ENCODE measurements at regions not wholly inside any gene's neighbourhood (a gene's known extent, or its start where the extent isn't known, plus 50 kb on each side); places are given as distances from the start of the nearest gene placed in this dataset.

- TF ChIP-seq POLR2AphosphoS5 (IDR thresholded peaks at IDR 0.05; ENCODE audit: insufficient read depth, low read depth, low read length) = no peak
- TF ChIP-seq EZH2 (IDR thresholded peaks at IDR 0.05; ENCODE audit: borderline replicate concordance, low read depth, low read length, severe bottlenecking) = no peak
- TF ChIP-seq POLR2A (IDR thresholded peaks at IDR 0.05; ENCODE audit: low read depth, low read length) = no peak
- TF ChIP-seq CTCF (IDR thresholded peaks at IDR 0.05; ENCODE audit: extremely low read depth in 1 of 2, insufficient read depth in 1 of 2, low read depth in 1 of 2, low read length in 2 of 2) = no peak
- TF ChIP-seq MAX (IDR thresholded peaks at IDR 0.05; ENCODE audit: insufficient read depth, insufficient read length) = no peak
- TF ChIP-seq MYC (IDR thresholded peaks at IDR 0.05; ENCODE audit: low read depth, low read length) = no peak
- TF ChIP-seq JUN (IDR thresholded peaks at IDR 0.05; ENCODE audit: borderline replicate concordance, insufficient read depth, insufficient read length, low read depth) = no peak
- TF ChIP-seq GATA2 (IDR thresholded peaks at IDR 0.05; ENCODE audit: insufficient read depth, insufficient read length, low read depth, low read length) = no peak
Measured at GRCh38 chr3:6439226-6439625, 421.7 kb upstream of the GRM7 start.

Data from endothelial cell of umbilical vein (primary cell).